Endothelial cell of umbilical vein (primary cell): ENCODE measurements at regions not wholly inside any gene's neighbourhood (a gene's known extent, or its start where the extent isn't known, plus 50 kb on each side); places are given as distances from the start of the nearest gene placed in this dataset.

ENCODE experiments used
- BruUV-seq: library from RNA; stranded (reverse); fragments of 400-500 nt; replicated peaks from 2 replicates; lab custom pipeline; 2021; lab: Mats Ljungman, UMichigan
- CTCF ChIA-PET: fragments of 300-600, 350-600 bp; sonication (Branson Sonifier 250); formaldehyde crosslinking; loops from one replicate; lab custom pipeline; 2021; ENCODE audit warnings: antibody characterized with exemption, inconsistent platforms; lab: Charles Lee
- POLR2A ChIA-PET: fragments of 300-600, 350-600 bp; sonication (Branson Sonifier 250); formaldehyde crosslinking; loops from one replicate; lab custom pipeline; 2021; ENCODE audit warnings: antibody characterized with exemption, inconsistent platforms; lab: Charles Lee
- DNase-seq: peaks from one replicate; pipeline ENCODE4 v3.0.0-alpha.2; 2011; ENCODE audit warnings: low read depth, low spot score
- FAIRE-seq: peaks from 2 replicates; lab custom pipeline; 2011; peaks lifted over from hg19 to GRCh38; lab: Jason Lieb, UNC
- H2AFZ ChIP-seq: 2 replicates; pipeline ENCODE4 v1.6.0; 2012; ENCODE audit warnings: low read depth, low read length, control low read depth, inconsistent platforms
- H3K27ac ChIP-seq: 2 replicates; pipeline ENCODE4 v1.5.1; 2011; ENCODE audit warnings: low read depth, mild to moderate bottlenecking, control low read depth, low read length, moderate library complexity; ENCODE audit not compliant: insufficient read depth
- H3K27me3 ChIP-seq, 2 experiments: 2 replicates each; pipeline versions ENCODE4 v1.6.0 to v1.6.1; 2011; ENCODE audit warnings: low read length in 2 of 2, mixed read lengths in 1 of 2; ENCODE audit not compliant: control insufficient read depth in 2 of 2, insufficient read depth in 2 of 2
- H3K36me3 ChIP-seq, 2 experiments: 2 replicates in 1 of 2; 3 replicates in 1 of 2; pipeline ENCODE4 v1.5.1; 2011; ENCODE audit warnings: low read length in 2 of 2, mild to moderate bottlenecking in 1 of 2, moderate library complexity in 1 of 2; ENCODE audit not compliant: control insufficient read depth in 2 of 2, insufficient read depth in 2 of 2; ENCODE audit errors: extremely low read depth in 1 of 2
- H3K4me1 ChIP-seq: 3 replicates; pipeline ENCODE4 v1.5.1; 2011; ENCODE audit warnings: mild to moderate bottlenecking, low read length; ENCODE audit not compliant: control insufficient read depth, insufficient read depth; ENCODE audit errors: extremely low read depth
- H3K4me2 ChIP-seq: 2 replicates; pipeline ENCODE4 v1.6.1; 2011; ENCODE audit warnings: low read length, control low read depth, mixed read lengths; ENCODE audit not compliant: insufficient read depth
- H3K4me3 ChIP-seq, 3 experiments: fragments of 200-600 bp in 1 of 3; sonication (generic), shearing (Covaris generic) in 1 of 3; replicated peaks in 1 of 3; 2 replicates each; pipeline ENCODE4 v1.5.1; 2011 to 2016; ENCODE audit warnings: control low read depth in 3 of 3, low read length in 3 of 3, mild to moderate bottlenecking in 2 of 3, inconsistent platforms in 1 of 3, low read depth in 1 of 3, moderate library complexity in 1 of 3; ENCODE audit not compliant: insufficient read depth in 1 of 3
- H3K79me2 ChIP-seq: 2 replicates; pipeline ENCODE4 v1.6.0; 2012; ENCODE audit warnings: low read length, inconsistent platforms; ENCODE audit not compliant: control insufficient read depth, insufficient read depth
- H3K9ac ChIP-seq: replicated peaks from 2 replicates; pipeline ENCODE3; 2011; ENCODE audit warnings: low read length, control low read depth; ENCODE audit not compliant: insufficient read depth; ENCODE audit errors: extremely low read depth
- H3K9me1 ChIP-seq: replicated peaks from 3 replicates; pipeline ENCODE4 v1.6.0; 2011; ENCODE audit warnings: mild to moderate bottlenecking, low read length; ENCODE audit not compliant: control insufficient read depth, insufficient read depth; ENCODE audit errors: extremely low read depth
- H3K9me3 ChIP-seq: replicated peaks from 2 replicates; pipeline ENCODE4 v1.5.1; 2012; ENCODE audit warnings: low read length, inconsistent platforms; ENCODE audit not compliant: control insufficient read depth, insufficient read depth
- H4K20me1 ChIP-seq: replicated peaks from 2 replicates; pipeline ENCODE3; 2011; ENCODE audit warnings: mild to moderate bottlenecking, low read length; ENCODE audit not compliant: control insufficient read depth, insufficient read depth; ENCODE audit errors: extremely low read depth
- EZH2 ChIP-seq: IDR thresholded peaks from 2 replicates; pipeline ENCODE4 v1.6.1; 2012; ENCODE audit warnings: borderline replicate concordance, low read depth, mild to moderate bottlenecking, moderate library complexity, low read length, inconsistent platforms; ENCODE audit not compliant: severe bottlenecking
- FOS ChIP-seq: IDR thresholded peaks from 2 replicates; pipeline ENCODE4 v1.6.1; 2011; ENCODE audit warnings: mild to moderate bottlenecking, low read length, moderate library complexity, borderline replicate concordance; ENCODE audit not compliant: insufficient read depth
- GATA2 ChIP-seq: IDR thresholded peaks from 2 replicates; pipeline ENCODE4 v1.7.0; 2011; ENCODE audit warnings: low read depth, mild to moderate bottlenecking, moderate library complexity, mixed read lengths, low read length; ENCODE audit not compliant: insufficient read length, insufficient read depth
- JUN ChIP-seq: IDR thresholded peaks from 2 replicates; pipeline ENCODE4 v1.6.1; 2011; ENCODE audit warnings: borderline replicate concordance, low read depth; ENCODE audit not compliant: insufficient read length, insufficient read depth
- MYC ChIP-seq: IDR thresholded peaks from one replicate; pipeline ENCODE4 v1.6.1; 2011; ENCODE audit warnings: mild to moderate bottlenecking, low read depth, low read length
- POLR2A ChIP-seq: IDR thresholded peaks from 2 replicates; pipeline ENCODE4 v1.6.1; 2012; ENCODE audit warnings: low read depth, mild to moderate bottlenecking, control low read depth, low read length
- POLR2AphosphoS5 ChIP-seq: IDR thresholded peaks from 2 replicates; pipeline ENCODE4 v1.6.1; 2012; ENCODE audit warnings: low read depth, mild to moderate bottlenecking, control low read depth, low read length, moderate library complexity; ENCODE audit not compliant: insufficient read depth
- dilution Hi-C: fragments of 300-500 bp; cut with MboI; formaldehyde crosslinking; loops from one replicate; pipeline ENCODE4 v1.15.0; 2019; ENCODE audit warnings: low sequenced_read_pairs; ENCODE audit not compliant: extremely low pct_ligation_motif_present
- intact Hi-C: fragments of 100-400 bp; cut with micrococcal nuclease; formaldehyde crosslinking; loops from one replicate; pipeline ENCODE4 v1.10.0; 2022
- TF ChIP-seq, protein P1 (sequence below), 2 donors: IDR thresholded peaks; 1 replicate in 1 of 2; 2 replicates in 1 of 2; pipeline ENCODE4 v1.5.1; 2011; ENCODE audit warnings: low read length in 2 of 2, mild to moderate bottlenecking in 2 of 2, moderate library complexity in 2 of 2, control low read depth in 1 of 2, inconsistent platforms in 1 of 2, low read depth in 1 of 2; ENCODE audit not compliant: insufficient read depth in 1 of 2; ENCODE audit errors: extremely low read depth in 1 of 2
- TF ChIP-seq, protein P2 (sequence below): IDR thresholded peaks from 2 replicates; pipeline ENCODE4 v1.6.1; 2011; ENCODE audit not compliant: insufficient read depth, insufficient read length

DNA sequence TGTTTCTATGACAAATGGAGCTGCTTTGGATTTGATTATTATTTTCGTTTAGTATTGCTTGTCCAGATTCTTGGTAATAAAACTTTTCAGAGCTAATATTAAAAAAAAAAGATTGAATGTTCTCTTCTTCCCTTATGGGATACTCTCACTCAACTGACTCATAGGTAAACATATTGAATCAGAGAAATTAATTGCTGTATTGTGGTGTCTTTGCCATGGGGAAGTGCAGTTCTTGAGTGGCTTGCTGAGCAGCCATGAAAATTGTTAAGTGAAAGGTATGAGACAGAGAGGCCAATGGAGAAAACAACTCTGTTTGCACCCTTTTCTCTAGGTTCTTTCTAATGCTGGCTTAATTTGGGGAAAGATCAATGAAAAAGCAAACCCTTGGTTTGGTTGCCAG is 149.9 kb upstream of the HMHB1 start:
- DNase-seq, result no peak
- TF ChIP-seq MYC (no peak), POLR2A (no peak), JUN (no peak), FOS (no peak)
- TF ChIP-seq, protein P1, sequence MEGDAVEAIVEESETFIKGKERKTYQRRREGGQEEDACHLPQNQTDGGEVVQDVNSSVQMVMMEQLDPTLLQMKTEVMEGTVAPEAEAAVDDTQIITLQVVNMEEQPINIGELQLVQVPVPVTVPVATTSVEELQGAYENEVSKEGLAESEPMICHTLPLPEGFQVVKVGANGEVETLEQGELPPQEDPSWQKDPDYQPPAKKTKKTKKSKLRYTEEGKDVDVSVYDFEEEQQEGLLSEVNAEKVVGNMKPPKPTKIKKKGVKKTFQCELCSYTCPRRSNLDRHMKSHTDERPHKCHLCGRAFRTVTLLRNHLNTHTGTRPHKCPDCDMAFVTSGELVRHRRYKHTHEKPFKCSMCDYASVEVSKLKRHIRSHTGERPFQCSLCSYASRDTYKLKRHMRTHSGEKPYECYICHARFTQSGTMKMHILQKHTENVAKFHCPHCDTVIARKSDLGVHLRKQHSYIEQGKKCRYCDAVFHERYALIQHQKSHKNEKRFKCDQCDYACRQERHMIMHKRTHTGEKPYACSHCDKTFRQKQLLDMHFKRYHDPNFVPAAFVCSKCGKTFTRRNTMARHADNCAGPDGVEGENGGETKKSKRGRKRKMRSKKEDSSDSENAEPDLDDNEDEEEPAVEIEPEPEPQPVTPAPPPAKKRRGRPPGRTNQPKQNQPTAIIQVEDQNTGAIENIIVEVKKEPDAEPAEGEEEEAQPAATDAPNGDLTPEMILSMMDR (IDR thresholded peaks at IDR 0.05; ENCODE audit: extremely low read depth in 1 of 2, insufficient read depth in 1 of 2, low read depth in 1 of 2, low read length in 2 of 2), result no peak
- TF ChIP-seq, protein P2, sequence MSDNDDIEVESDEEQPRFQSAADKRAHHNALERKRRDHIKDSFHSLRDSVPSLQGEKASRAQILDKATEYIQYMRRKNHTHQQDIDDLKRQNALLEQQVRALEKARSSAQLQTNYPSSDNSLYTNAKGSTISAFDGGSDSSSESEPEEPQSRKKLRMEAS, result no peak
- H3K4me3 ChIP-seq, result no peak overlapping the region
- H3K9ac ChIP-seq, result no peak overlapping the region
- no peaks in the 10 kb centered on the region for H3K9me3 ChIP-seq
- FAIRE-seq, result no peak
- peaks cover 0 to 4% of the 10 kb centered on the region in 2 experiments for H3K27me3 ChIP-seq
- dilution Hi-C loops (no loop called here), intact Hi-C loops (no loop called here)
- H4K20me1 ChIP-seq, result no peaks in the 10 kb centered on the region
- no TSS peak for BruUV-seq
- no peaks in the 10 kb centered on the region for H3K4me1 ChIP-seq
- no peak overlapping the region for H3K27ac ChIP-seq
- H3K4me2 ChIP-seq, result no peak overlapping the region
- ChIA-PET POLR2A (no interaction called here), CTCF (interaction anchor here (0.6 kb wide), 1 partner anchor 216 kb away, joined by 3 read pairs; no protein-coding TSS in a partner anchor)
- no peaks in the 10 kb centered on the region for H3K9me1 ChIP-seq
- no peak overlapping the region for H2AFZ ChIP-seq
- H3K36me3 ChIP-seq, result no peaks in the 10 kb centered on the region
- H3K79me2 ChIP-seq, result no peaks in the 10 kb centered on the region

DNA sequence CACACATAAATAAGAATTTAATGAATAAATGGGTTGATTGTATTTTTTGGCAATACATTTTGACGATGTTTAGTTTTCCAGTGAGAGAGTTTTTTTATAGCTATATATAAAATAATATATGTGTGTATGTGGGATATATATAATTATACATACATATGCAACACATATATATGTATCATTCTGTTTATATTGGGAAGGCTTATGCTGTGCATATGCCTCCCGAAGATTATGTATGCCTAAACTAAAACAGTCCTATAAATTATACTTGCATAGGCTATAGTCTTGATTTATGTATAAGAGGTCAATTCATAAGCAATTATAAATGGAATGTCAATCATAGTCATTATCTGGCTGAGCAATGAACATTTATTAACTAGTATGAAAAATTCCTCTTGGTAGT is 151.3 kb upstream of the HMHB1 start:
- Histone ChIP-seq H3K9me3 (no peaks in the 10 kb centered on the region), H2AFZ (no peak overlapping the region), H3K9me1 (no peaks in the 10 kb centered on the region), H3K4me3 (no peak overlapping the region), H3K27me3 (peaks cover 0 to 4% of the 10 kb centered on the region in 2 experiments), H3K79me2 (no peaks in the 10 kb centered on the region), H3K27ac (no peak overlapping the region), H4K20me1 (no peaks in the 10 kb centered on the region), H3K9ac (no peak overlapping the region), H3K4me2 (no peak overlapping the region), H3K4me1 (no peaks in the 10 kb centered on the region), H3K36me3 (no peaks in the 10 kb centered on the region)
- FAIRE-seq (no peak), DNase-seq (no peak)
- ChIA-PET POLR2A (no interaction called here), CTCF (no interaction called here)
- dilution Hi-C loops, result no loop called here
- no TSS peak for BruUV-seq
- intact Hi-C loops, result no loop called here
- TF ChIP-seq EZH2 (no peak), MYC (no peak), GATA2 (no peak), POLR2A (no peak), JUN (no peak), POLR2AphosphoS5 (no peak), FOS (no peak)
- TF ChIP-seq, protein P2, result no peak
- TF ChIP-seq, protein P1 (IDR thresholded peaks at IDR 0.05; ENCODE audit: extremely low read depth in 1 of 2, insufficient read depth in 1 of 2, low read depth in 1 of 2, low read length in 2 of 2), result no peak
